Loucy (cell line): ENCODE measurements at regions not wholly inside any gene's neighbourhood (a gene's known extent, or its start where the extent isn't known, plus 50 kb on each side); places are given as distances from the start of the nearest gene placed in this dataset.

ENCODE experiments used
- H2AFZ ChIP-seq: fragments of 200-600 bp; sonication (generic); 2 replicates; pipeline ENCODE4 v1.6.0; 2016; ENCODE audit warnings: antibody characterized with exemption, mild to moderate bottlenecking, low read length, moderate library complexity
- H3F3A ChIP-seq: fragments of 200-600 bp; 2 replicates; pipeline ENCODE4 v1.6.0; 2016; ENCODE audit warnings: antibody characterized with exemption, low read depth, mild to moderate bottlenecking
- H3K27me3 ChIP-seq: fragments of 200-600 bp; sonication (generic); 2 replicates; pipeline ENCODE4 v1.6.1; 2014; ENCODE audit warnings: low read length, mild to moderate bottlenecking; ENCODE audit not compliant: insufficient read depth, poor library complexity, severe bottlenecking
- H3K36me3 ChIP-seq: fragments of 200-600 bp; sonication (generic); 2 replicates; pipeline ENCODE4 v1.6.1; 2016; ENCODE audit warnings: low read length; ENCODE audit not compliant: insufficient read depth
- H3K4me1 ChIP-seq: fragments of 200-600 bp; sonication (generic); 2 replicates; pipeline ENCODE4 v1.5.1; 2014; ENCODE audit warnings: low read length, mild to moderate bottlenecking; ENCODE audit not compliant: insufficient read depth, poor library complexity, severe bottlenecking
- H3K4me2 ChIP-seq: fragments of 200-600 bp; sonication (generic); 2 replicates; pipeline ENCODE4 v1.6.0; 2014; ENCODE audit warnings: antibody characterized with exemption, low read length, low read depth, mild to moderate bottlenecking; ENCODE audit not compliant: poor library complexity, severe bottlenecking
- H3K4me3 ChIP-seq: fragments of 200-600 bp; sonication (generic); 2 replicates; pipeline ENCODE4 v1.5.1; 2014; ENCODE audit warnings: low read length, mild to moderate bottlenecking, mixed read lengths; ENCODE audit not compliant: poor library complexity, severe bottlenecking
- H3K79me2 ChIP-seq: fragments of 200-600 bp; sonication (generic); 2 replicates; pipeline ENCODE4 v1.6.1; 2014; ENCODE audit warnings: low read length; ENCODE audit not compliant: insufficient read depth
- H3K9ac ChIP-seq: fragments of 200-600 bp; sonication (generic); 2 replicates; pipeline ENCODE4 v1.6.0; 2014; ENCODE audit warnings: mild to moderate bottlenecking, low read depth, low read length, moderate library complexity; ENCODE audit not compliant: poor library complexity, severe bottlenecking
- H3K9me2 ChIP-seq: fragments of 200-600 bp; sonication (generic); replicated peaks from 2 replicates; pipeline ENCODE4 v1.6.1; 2016; ENCODE audit warnings: low read depth, low read length, mixed read lengths
- H3K9me3 ChIP-seq: fragments of 200-600 bp; sonication (generic); 2 replicates; pipeline ENCODE4 v1.6.1; 2014; ENCODE audit warnings: mild to moderate bottlenecking, antibody characterized with exemption, low read length, low read depth; ENCODE audit not compliant: insufficient read depth
- H4K20me1 ChIP-seq: fragments of 200-600 bp; sonication (generic); 2 replicates; pipeline ENCODE4 v1.6.0; 2014; ENCODE audit warnings: antibody characterized with exemption, low read length, mild to moderate bottlenecking; ENCODE audit not compliant: insufficient read depth, poor library complexity, severe bottlenecking
- EZH2phosphoT487 ChIP-seq: fragments of 200-600 bp; IDR thresholded peaks from 2 replicates; pipeline ENCODE4 v1.6.1; 2018; ENCODE audit warnings: antibody characterized with exemption, mild to moderate bottlenecking, moderate library complexity, borderline replicate concordance

DNA sequence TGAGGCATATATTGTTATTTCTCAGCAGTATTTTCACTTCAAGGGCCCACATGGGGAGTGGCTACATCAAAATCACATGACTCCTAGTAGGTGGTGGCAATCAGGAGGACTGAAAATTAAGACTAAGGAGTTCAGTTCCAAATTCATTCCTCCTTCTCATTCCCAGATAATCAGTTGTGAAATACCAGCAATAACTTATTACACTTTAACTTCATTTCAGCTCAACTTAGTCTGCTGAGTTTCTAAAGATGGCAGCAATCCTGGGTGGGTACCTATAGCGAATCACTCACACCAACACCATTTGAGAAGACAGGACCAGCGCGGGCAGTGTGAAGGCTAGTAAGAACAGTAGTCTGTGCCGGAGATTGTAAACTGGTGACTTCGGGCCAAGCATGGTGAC, 63.9 kb upstream of the SLC10A2 start:
- Histone ChIP-seq H4K20me1 (no peaks in the 10 kb centered on the region), H3K4me3 (no peak overlapping the region), H3K9me2 (no peaks in the 10 kb centered on the region), H3K4me2 (no peak overlapping the region), H3K36me3 (no peaks in the 10 kb centered on the region), H3K9ac (no peak overlapping the region), H3K9me3 (0 out of 2 replicates have a peak, but pooled peaks cover 4% of the 10 kb centered on the region), H3K4me1 (no peaks in the 10 kb centered on the region), H3K27me3 (no peaks in the 10 kb centered on the region), H3F3A (no peaks in the 10 kb centered on the region), H3K79me2 (no peaks in the 10 kb centered on the region), H2AFZ (no peak overlapping the region)
- TF ChIP-seq EZH2phosphoT487: no peak
